OCI-LY3 (cell line): ENCODE measurements at regions not wholly inside any gene's neighbourhood (a gene's known extent, or its start where the extent isn't known, plus 50 kb on each side); places are given as distances from the start of the nearest gene placed in this dataset.

Source experiments
- EZH2phosphoT487 ChIP-seq: fragments of 200-600 bp; shearing (Covaris generic); IDR thresholded peaks from 2 replicates; pipeline ENCODE4 v1.6.1; 2018; ENCODE audit warnings: antibody characterized with exemption, mixed run types, low read depth
- TF ChIP-seq, protein P1 (sequence below): fragments of 200-600, 300-600 bp; sonication (generic); IDR thresholded peaks from 2 replicates; pipeline ENCODE4 v1.5.1; 2014; ENCODE audit warnings: antibody characterized with exemption, low read length, low read depth

DNA sequence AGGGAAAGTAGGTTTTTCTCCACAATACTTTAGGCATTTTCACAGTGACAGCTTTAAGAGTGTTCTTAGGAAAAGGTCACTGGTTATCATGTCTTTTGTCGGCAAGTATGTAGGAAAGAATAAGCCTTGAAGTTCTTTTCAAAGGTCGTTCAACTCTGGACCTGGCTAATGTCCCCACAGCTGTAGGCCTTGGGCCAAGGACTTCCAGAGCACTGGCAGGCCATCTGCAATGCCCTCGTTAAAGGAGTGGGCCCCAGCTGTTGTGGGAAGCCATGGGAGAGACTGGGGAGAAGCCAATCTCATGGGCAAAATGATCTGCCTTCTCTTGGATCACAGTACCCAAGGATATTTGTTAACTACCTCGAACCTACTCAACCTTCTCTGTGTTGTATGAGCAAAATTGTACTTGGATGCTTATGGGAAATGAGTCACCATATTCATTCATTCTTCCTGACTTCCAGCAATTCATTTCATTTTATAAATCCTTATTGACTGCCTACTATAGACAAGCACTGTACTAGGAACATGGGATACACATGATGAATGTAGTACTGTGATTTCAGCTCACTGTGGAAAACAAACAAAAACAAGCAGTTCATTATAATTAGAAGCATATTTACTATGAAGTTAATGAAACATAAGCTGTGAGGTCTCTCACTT, 141.1 kb upstream of the KIT start:
- TF ChIP-seq, protein P1, sequence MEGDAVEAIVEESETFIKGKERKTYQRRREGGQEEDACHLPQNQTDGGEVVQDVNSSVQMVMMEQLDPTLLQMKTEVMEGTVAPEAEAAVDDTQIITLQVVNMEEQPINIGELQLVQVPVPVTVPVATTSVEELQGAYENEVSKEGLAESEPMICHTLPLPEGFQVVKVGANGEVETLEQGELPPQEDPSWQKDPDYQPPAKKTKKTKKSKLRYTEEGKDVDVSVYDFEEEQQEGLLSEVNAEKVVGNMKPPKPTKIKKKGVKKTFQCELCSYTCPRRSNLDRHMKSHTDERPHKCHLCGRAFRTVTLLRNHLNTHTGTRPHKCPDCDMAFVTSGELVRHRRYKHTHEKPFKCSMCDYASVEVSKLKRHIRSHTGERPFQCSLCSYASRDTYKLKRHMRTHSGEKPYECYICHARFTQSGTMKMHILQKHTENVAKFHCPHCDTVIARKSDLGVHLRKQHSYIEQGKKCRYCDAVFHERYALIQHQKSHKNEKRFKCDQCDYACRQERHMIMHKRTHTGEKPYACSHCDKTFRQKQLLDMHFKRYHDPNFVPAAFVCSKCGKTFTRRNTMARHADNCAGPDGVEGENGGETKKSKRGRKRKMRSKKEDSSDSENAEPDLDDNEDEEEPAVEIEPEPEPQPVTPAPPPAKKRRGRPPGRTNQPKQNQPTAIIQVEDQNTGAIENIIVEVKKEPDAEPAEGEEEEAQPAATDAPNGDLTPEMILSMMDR = no peak
- no peak for TF ChIP-seq EZH2phosphoT487
